Astrocyte of the cerebellum (primary cell): ENCODE measurements at regions not wholly inside any gene's neighbourhood (a gene's known extent, or its start where the extent isn't known, plus 50 kb on each side); places are given as distances from the start of the nearest gene placed in this dataset.

Experiments
- DNase-seq: peaks from one replicate; pipeline ENCODE4 v3.0.0-alpha.2; 2011; ENCODE audit warnings: low read depth
- H3K4me3 ChIP-seq: 2 replicates; pipeline ENCODE4 v1.5.1; 2011; ENCODE audit warnings: mild to moderate bottlenecking, low read depth, low read length, moderate library complexity
- in situ Hi-C: cut with HindIII; loops from 2 replicates; pipeline ENCODE4 v1.10.0; 2017; ENCODE audit warnings: low sequenced_read_pairs
- TF ChIP-seq, protein P1 (sequence below): IDR thresholded peaks from 2 replicates; pipeline ENCODE4 v1.5.1; 2012; ENCODE audit warnings: low read length, low read depth, moderate library complexity, mild to moderate bottlenecking; ENCODE audit errors: missing control alignments

DNA sequence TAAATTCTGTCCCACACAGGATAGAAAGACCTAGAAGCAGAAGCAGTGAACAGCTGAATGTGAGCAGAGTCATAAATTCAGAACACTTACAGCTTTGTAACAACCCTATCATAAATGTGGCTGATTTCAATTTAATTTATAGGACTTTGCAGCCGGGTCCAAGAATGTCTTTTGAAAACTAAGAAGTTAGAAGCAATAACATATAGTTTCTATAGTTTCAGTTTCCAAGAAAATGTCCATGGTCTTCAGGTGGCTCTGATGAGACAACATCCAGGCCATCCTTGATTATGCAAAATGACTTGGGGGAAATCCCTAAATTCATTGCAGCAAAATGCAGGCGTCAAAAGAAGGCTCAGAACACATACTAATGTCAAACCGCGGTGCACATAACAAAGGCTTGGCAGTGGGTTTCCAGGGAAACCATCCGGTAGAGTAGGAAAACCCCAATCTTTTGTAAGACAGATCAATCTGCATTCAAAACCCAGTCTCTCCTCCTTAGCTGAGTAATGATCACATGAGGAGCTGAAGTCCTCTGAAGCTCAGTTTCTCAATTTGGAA lies 442.2 kb upstream of the ID2 start:
- H3K4me3 ChIP-seq = no peak overlapping the region
- TF ChIP-seq, protein P1, sequence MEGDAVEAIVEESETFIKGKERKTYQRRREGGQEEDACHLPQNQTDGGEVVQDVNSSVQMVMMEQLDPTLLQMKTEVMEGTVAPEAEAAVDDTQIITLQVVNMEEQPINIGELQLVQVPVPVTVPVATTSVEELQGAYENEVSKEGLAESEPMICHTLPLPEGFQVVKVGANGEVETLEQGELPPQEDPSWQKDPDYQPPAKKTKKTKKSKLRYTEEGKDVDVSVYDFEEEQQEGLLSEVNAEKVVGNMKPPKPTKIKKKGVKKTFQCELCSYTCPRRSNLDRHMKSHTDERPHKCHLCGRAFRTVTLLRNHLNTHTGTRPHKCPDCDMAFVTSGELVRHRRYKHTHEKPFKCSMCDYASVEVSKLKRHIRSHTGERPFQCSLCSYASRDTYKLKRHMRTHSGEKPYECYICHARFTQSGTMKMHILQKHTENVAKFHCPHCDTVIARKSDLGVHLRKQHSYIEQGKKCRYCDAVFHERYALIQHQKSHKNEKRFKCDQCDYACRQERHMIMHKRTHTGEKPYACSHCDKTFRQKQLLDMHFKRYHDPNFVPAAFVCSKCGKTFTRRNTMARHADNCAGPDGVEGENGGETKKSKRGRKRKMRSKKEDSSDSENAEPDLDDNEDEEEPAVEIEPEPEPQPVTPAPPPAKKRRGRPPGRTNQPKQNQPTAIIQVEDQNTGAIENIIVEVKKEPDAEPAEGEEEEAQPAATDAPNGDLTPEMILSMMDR = no peak
- DNase-seq = no peak
- in situ Hi-C loops = no loop called here

DNA sequence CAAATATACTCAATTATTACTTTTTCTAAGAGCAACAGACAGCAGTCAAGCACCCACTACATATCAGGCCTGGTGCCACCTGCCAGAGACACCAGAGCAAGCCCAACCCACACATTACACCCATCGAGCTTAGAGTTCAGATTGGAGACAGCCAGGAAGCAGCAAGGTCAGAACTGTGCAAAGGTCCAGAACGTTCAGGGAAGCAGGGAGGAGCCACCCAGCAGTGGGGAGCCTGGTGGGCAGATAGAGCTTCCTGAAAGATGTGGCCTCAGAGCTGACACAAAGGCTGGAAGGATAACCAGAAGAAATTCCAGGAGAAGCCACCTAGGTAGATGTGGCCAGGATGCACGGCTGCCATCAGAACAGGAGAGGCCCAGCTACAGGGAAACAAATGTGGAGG lies 440.5 kb upstream of the ID2 start:
- DNase-seq = no peak
- in situ Hi-C loops = no loop called here
- TF ChIP-seq, protein P1 = no peak
- H3K4me3 ChIP-seq = no peak overlapping the region

DNA sequence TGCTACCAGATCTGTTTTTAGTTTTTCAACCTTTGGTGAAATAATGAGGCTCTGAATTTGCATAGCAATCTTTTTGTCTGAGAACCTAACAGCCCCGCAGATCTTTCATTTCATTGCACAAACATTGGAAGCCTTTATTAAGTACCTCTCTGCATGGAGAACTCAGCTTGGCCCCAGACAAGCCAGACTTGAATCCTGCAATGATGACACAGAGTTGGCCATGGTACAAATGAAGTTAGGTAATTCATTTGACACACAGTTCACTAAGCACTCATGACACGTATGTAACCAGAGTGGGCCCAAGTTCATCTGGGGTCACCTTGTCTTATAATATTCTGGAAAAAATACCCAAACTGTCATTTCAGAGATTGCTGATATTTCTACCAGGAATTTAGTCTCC lies 439.1 kb upstream of the ID2 start:
- TF ChIP-seq, protein P1 = no peak
- H3K4me3 ChIP-seq = no peak overlapping the region
- DNase-seq = no peak
- in situ Hi-C loops = no loop called here

- TF ChIP-seq, protein P1 = no peak
- DNase-seq = no peak
- in situ Hi-C loops = no loop called here
- H3K4me3 ChIP-seq = no peak overlapping the region
Observed at GRCh38 chr2:8243748-8244400, 438.0 kb upstream of the ID2 start.

DNA sequence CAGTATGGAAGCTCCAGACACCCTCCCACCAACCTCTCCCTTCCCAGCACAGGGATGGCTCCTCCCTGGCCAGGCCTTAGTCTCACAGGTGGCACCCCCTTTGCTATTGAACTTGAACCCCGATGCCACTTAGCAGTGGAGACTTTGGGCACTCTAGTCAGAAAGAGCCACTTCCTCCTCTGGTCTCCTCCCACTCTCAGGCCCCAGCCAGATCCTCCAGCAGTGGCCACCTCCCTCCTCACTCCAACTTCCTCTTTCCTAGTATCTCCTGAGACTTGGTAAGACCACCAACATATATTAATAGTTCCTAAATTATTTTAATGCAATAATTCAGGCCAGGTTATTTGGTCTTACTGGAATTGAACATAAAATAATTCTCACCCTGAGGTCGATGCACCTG lies 437.2 kb upstream of the ID2 start:
- in situ Hi-C loops = no loop called here
- TF ChIP-seq, protein P1 = no peak
- DNase-seq = no peak
- no peak overlapping the region for H3K4me3 ChIP-seq

DNA sequence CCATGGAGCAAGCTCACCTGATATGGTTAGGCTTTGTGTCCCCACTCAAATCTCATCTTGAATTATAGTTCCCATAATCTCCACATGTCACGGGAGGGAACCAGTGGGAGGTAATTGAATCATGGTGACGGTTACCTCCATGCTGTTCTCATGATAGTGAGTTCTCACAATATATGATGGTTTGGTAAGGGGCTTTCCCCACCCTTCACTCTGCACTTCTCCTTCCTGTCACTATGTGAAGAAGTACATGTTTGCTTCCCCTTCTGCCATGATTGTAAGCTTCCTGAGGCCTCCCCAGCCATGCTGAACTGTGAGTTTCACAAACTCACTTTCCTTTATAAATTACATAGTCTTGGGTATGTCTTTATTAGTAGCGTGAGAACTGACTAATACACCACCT lies 435.7 kb upstream of the ID2 start:
- no peak for DNase-seq
- in situ Hi-C loops = no loop called here
- H3K4me3 ChIP-seq = no peak overlapping the region
- TF ChIP-seq, protein P1 = no peak
